Activated CD8-positive, alpha-beta memory T cell treated with anti-CD3 and anti-CD28 coated beads for 1 hour (primary cell): ENCODE measurements at regions not wholly inside any gene's neighbourhood (a gene's known extent, or its start where the extent isn't known, plus 50 kb on each side); places are given as distances from the start of the nearest gene placed in this dataset.

Experiments used
- DNase-seq, 2 donors: peaks; one replicate each; pipeline ENCODE4 v3.0.0-alpha.2; 2020; ENCODE audit warnings: low read depth in 1 of 2; ENCODE audit errors: extremely low read depth in 1 of 2

- DNase-seq: no peak
These were observed 144.0 kb upstream of the OBI1 start for GRCh38 chr13:78802912-78803311.

- DNase-seq: no peak
These were observed 128.2 kb upstream of the OBI1 start for GRCh38 chr13:78787190-78787589.

GRCh38 chr13:78786459-78786858 is 127.5 kb upstream of the OBI1 start:
- no peak for DNase-seq

- no peak for DNase-seq
These were observed 126.8 kb upstream of the OBI1 start for GRCh38 chr13:78785764-78786163.

GRCh38 chr13:78784014-78784750 is 125.2 kb upstream of the OBI1 start:
- no peak for DNase-seq

- DNase-seq: no peak
These were observed 121.8 kb upstream of the OBI1 start for GRCh38 chr13:78780708-78781107.

- no peak for DNase-seq
These were observed 120.7 kb upstream of the OBI1 start for GRCh38 chr13:78779608-78780007.

GRCh38 chr13:78777976-78778375 is 119.0 kb upstream of the OBI1 start:
- no peak for DNase-seq

GRCh38 chr13:78777396-78777795 is 118.4 kb upstream of the OBI1 start:
- DNase-seq: no peak

- DNase-seq: no peak
These were observed 114.0 kb upstream of the OBI1 start for GRCh38 chr13:78772933-78773332.

GRCh38 chr13:78770601-78771000 is 111.6 kb upstream of the OBI1 start:
- DNase-seq: no peak

GRCh38 chr13:78768950-78769349 is 110.0 kb upstream of the OBI1 start:
- no peak for DNase-seq

GRCh38 chr13:78764665-78765064 is 105.7 kb upstream of the OBI1 start:
- DNase-seq: no peak

- DNase-seq: no peak
These were observed 103.9 kb upstream of the OBI1 start for GRCh38 chr13:78762825-78763224.

- no peak for DNase-seq
These were observed 100.7 kb upstream of the OBI1 start for GRCh38 chr13:78759704-78760103.

- no peak for DNase-seq
These were observed 99.6 kb upstream of the OBI1 start for GRCh38 chr13:78758549-78758948.

- no peak for DNase-seq
These were observed 94.5 kb upstream of the OBI1 start for GRCh38 chr13:78753435-78753834.

- DNase-seq: no peak
These were observed 91.8 kb upstream of the OBI1 start for GRCh38 chr13:78750735-78751134.

GRCh38 chr13:78743973-78744372 is 85.0 kb upstream of the OBI1 start:
- DNase-seq: no peak

- no peak for DNase-seq
These were observed 83.7 kb upstream of the OBI1 start for GRCh38 chr13:78742659-78743058.

GRCh38 chr13:78736142-78736541 is 77.2 kb upstream of the OBI1 start:
- DNase-seq: no peak

- no peak for DNase-seq
These were observed 73.6 kb upstream of the OBI1 start for GRCh38 chr13:78732445-78733017.

GRCh38 chr13:78722700-78723099 is 63.7 kb upstream of the OBI1 start:
- no peak for DNase-seq
